Endothelial cell of umbilical vein (primary cell): ENCODE measurements at regions not wholly inside any gene's neighbourhood (a gene's known extent, or its start where the extent isn't known, plus 50 kb on each side); places are given as distances from the start of the nearest gene placed in this dataset.

ENCODE experiments used
- BruUV-seq: library from RNA; stranded (reverse); fragments of 400-500 nt; replicated peaks from 2 replicates; lab custom pipeline; 2021; lab: Mats Ljungman, UMichigan
- CTCF ChIA-PET: fragments of 300-600, 350-600 bp; sonication (Branson Sonifier 250); formaldehyde crosslinking; loops from one replicate; lab custom pipeline; 2021; ENCODE audit warnings: antibody characterized with exemption, inconsistent platforms; lab: Charles Lee
- POLR2A ChIA-PET: fragments of 300-600, 350-600 bp; sonication (Branson Sonifier 250); formaldehyde crosslinking; loops from one replicate; lab custom pipeline; 2021; ENCODE audit warnings: antibody characterized with exemption, inconsistent platforms; lab: Charles Lee
- DNase-seq: peaks from one replicate; pipeline ENCODE4 v3.0.0-alpha.2; 2011; ENCODE audit warnings: low read depth, low spot score
- FAIRE-seq: peaks from 2 replicates; lab custom pipeline; 2011; peaks lifted over from hg19 to GRCh38; lab: Jason Lieb, UNC
- H2AFZ ChIP-seq: 2 replicates; pipeline ENCODE4 v1.6.0; 2012; ENCODE audit warnings: low read depth, low read length, control low read depth, inconsistent platforms
- H3K27ac ChIP-seq: 2 replicates; pipeline ENCODE4 v1.5.1; 2011; ENCODE audit warnings: low read depth, mild to moderate bottlenecking, control low read depth, low read length, moderate library complexity; ENCODE audit not compliant: insufficient read depth
- H3K27me3 ChIP-seq, 2 experiments: 2 replicates each; pipeline versions ENCODE4 v1.6.0 to v1.6.1; 2011; ENCODE audit warnings: low read length in 2 of 2, mixed read lengths in 1 of 2; ENCODE audit not compliant: control insufficient read depth in 2 of 2, insufficient read depth in 2 of 2
- H3K36me3 ChIP-seq, 2 experiments: 2 replicates in 1 of 2; 3 replicates in 1 of 2; pipeline ENCODE4 v1.5.1; 2011; ENCODE audit warnings: low read length in 2 of 2, mild to moderate bottlenecking in 1 of 2, moderate library complexity in 1 of 2; ENCODE audit not compliant: control insufficient read depth in 2 of 2, insufficient read depth in 2 of 2; ENCODE audit errors: extremely low read depth in 1 of 2
- H3K4me1 ChIP-seq: 3 replicates; pipeline ENCODE4 v1.5.1; 2011; ENCODE audit warnings: mild to moderate bottlenecking, low read length; ENCODE audit not compliant: control insufficient read depth, insufficient read depth; ENCODE audit errors: extremely low read depth
- H3K4me2 ChIP-seq: 2 replicates; pipeline ENCODE4 v1.6.1; 2011; ENCODE audit warnings: low read length, control low read depth, mixed read lengths; ENCODE audit not compliant: insufficient read depth
- H3K4me3 ChIP-seq, 3 experiments: fragments of 200-600 bp in 1 of 3; sonication (generic), shearing (Covaris generic) in 1 of 3; replicated peaks in 1 of 3; 2 replicates each; pipeline ENCODE4 v1.5.1; 2011 to 2016; ENCODE audit warnings: control low read depth in 3 of 3, low read length in 3 of 3, mild to moderate bottlenecking in 2 of 3, inconsistent platforms in 1 of 3, low read depth in 1 of 3, moderate library complexity in 1 of 3; ENCODE audit not compliant: insufficient read depth in 1 of 3
- H3K79me2 ChIP-seq: 2 replicates; pipeline ENCODE4 v1.6.0; 2012; ENCODE audit warnings: low read length, inconsistent platforms; ENCODE audit not compliant: control insufficient read depth, insufficient read depth
- H3K9ac ChIP-seq: replicated peaks from 2 replicates; pipeline ENCODE3; 2011; ENCODE audit warnings: low read length, control low read depth; ENCODE audit not compliant: insufficient read depth; ENCODE audit errors: extremely low read depth
- H3K9me1 ChIP-seq: replicated peaks from 3 replicates; pipeline ENCODE4 v1.6.0; 2011; ENCODE audit warnings: mild to moderate bottlenecking, low read length; ENCODE audit not compliant: control insufficient read depth, insufficient read depth; ENCODE audit errors: extremely low read depth
- H3K9me3 ChIP-seq: replicated peaks from 2 replicates; pipeline ENCODE4 v1.5.1; 2012; ENCODE audit warnings: low read length, inconsistent platforms; ENCODE audit not compliant: control insufficient read depth, insufficient read depth
- H4K20me1 ChIP-seq: replicated peaks from 2 replicates; pipeline ENCODE3; 2011; ENCODE audit warnings: mild to moderate bottlenecking, low read length; ENCODE audit not compliant: control insufficient read depth, insufficient read depth; ENCODE audit errors: extremely low read depth
- CTCF ChIP-seq, 2 donors: IDR thresholded peaks; 1 replicate in 1 of 2; 2 replicates in 1 of 2; pipeline ENCODE4 v1.5.1; 2011; ENCODE audit warnings: low read length in 2 of 2, mild to moderate bottlenecking in 2 of 2, moderate library complexity in 2 of 2, control low read depth in 1 of 2, inconsistent platforms in 1 of 2, low read depth in 1 of 2; ENCODE audit not compliant: insufficient read depth in 1 of 2; ENCODE audit errors: extremely low read depth in 1 of 2
- EZH2 ChIP-seq: IDR thresholded peaks from 2 replicates; pipeline ENCODE4 v1.6.1; 2012; ENCODE audit warnings: borderline replicate concordance, low read depth, mild to moderate bottlenecking, moderate library complexity, low read length, inconsistent platforms; ENCODE audit not compliant: severe bottlenecking
- FOS ChIP-seq: IDR thresholded peaks from 2 replicates; pipeline ENCODE4 v1.6.1; 2011; ENCODE audit warnings: mild to moderate bottlenecking, low read length, moderate library complexity, borderline replicate concordance; ENCODE audit not compliant: insufficient read depth
- GATA2 ChIP-seq: IDR thresholded peaks from 2 replicates; pipeline ENCODE4 v1.7.0; 2011; ENCODE audit warnings: low read depth, mild to moderate bottlenecking, moderate library complexity, mixed read lengths, low read length; ENCODE audit not compliant: insufficient read length, insufficient read depth
- JUN ChIP-seq: IDR thresholded peaks from 2 replicates; pipeline ENCODE4 v1.6.1; 2011; ENCODE audit warnings: borderline replicate concordance, low read depth; ENCODE audit not compliant: insufficient read length, insufficient read depth
- MAX ChIP-seq: IDR thresholded peaks from 2 replicates; pipeline ENCODE4 v1.6.1; 2011; ENCODE audit not compliant: insufficient read depth, insufficient read length
- MYC ChIP-seq: IDR thresholded peaks from one replicate; pipeline ENCODE4 v1.6.1; 2011; ENCODE audit warnings: mild to moderate bottlenecking, low read depth, low read length
- POLR2A ChIP-seq: IDR thresholded peaks from 2 replicates; pipeline ENCODE4 v1.6.1; 2012; ENCODE audit warnings: low read depth, mild to moderate bottlenecking, control low read depth, low read length
- POLR2AphosphoS5 ChIP-seq: IDR thresholded peaks from 2 replicates; pipeline ENCODE4 v1.6.1; 2012; ENCODE audit warnings: low read depth, mild to moderate bottlenecking, control low read depth, low read length, moderate library complexity; ENCODE audit not compliant: insufficient read depth
- dilution Hi-C: fragments of 300-500 bp; cut with MboI; formaldehyde crosslinking; loops from one replicate; pipeline ENCODE4 v1.15.0; 2019; ENCODE audit warnings: low sequenced_read_pairs; ENCODE audit not compliant: extremely low pct_ligation_motif_present
- intact Hi-C: fragments of 100-400 bp; cut with micrococcal nuclease; formaldehyde crosslinking; loops from one replicate; pipeline ENCODE4 v1.10.0; 2022

- intact Hi-C loops, result no loop called here
- H3K27me3 ChIP-seq, result no peaks in the 10 kb centered on the region
- BruUV-seq, result no TSS peak
- H3K4me3 ChIP-seq, result no peak overlapping the region
- no peak for TF ChIP-seq POLR2A
- TF ChIP-seq FOS, result no peak
- TF ChIP-seq POLR2AphosphoS5, result no peak
- TF ChIP-seq MAX, result no peak
- no peak for TF ChIP-seq CTCF (IDR thresholded peaks at IDR 0.05; ENCODE audit: extremely low read depth in 1 of 2, insufficient read depth in 1 of 2, low read depth in 1 of 2, low read length in 2 of 2)
- no peak for TF ChIP-seq GATA2
- no peak for TF ChIP-seq MYC
- no peak for TF ChIP-seq JUN
- TF ChIP-seq EZH2, result no peak
- FAIRE-seq, result no peak
- no peaks in the 10 kb centered on the region for H3K9me1 ChIP-seq
- no peak overlapping the region for H2AFZ ChIP-seq
- H3K27ac ChIP-seq, result no peak overlapping the region
- DNase-seq, result no peak
- no peaks in the 10 kb centered on the region for H4K20me1 ChIP-seq
- CTCF ChIA-PET, result interaction anchor here (0.6 kb wide), 1 partner anchor 46 kb away, joined by 3 read pairs; no protein-coding TSS in a partner anchor
- H3K36me3 ChIP-seq, result no peaks in the 10 kb centered on the region
- no peak overlapping the region for H3K9ac ChIP-seq
- POLR2A ChIA-PET, result no interaction called here
- H3K4me1 ChIP-seq, result no peaks in the 10 kb centered on the region
- H3K79me2 ChIP-seq, result no peaks in the 10 kb centered on the region
- H3K4me2 ChIP-seq, result no peak overlapping the region
- dilution Hi-C loops, result no loop called here
- no peaks in the 10 kb centered on the region for H3K9me3 ChIP-seq
Measured at GRCh38 chr6:51001399-51001798, 182.7 kb downstream of the TFAP2B start.
